HL-60 (cell line): ENCODE measurements at regions not wholly inside any gene's neighbourhood (a gene's known extent, or its start where the extent isn't known, plus 50 kb on each side); places are given as distances from the start of the nearest gene placed in this dataset.

ENCODE experiments used
- DNase-seq, 2 experiments: peaks; one replicate each; pipeline ENCODE4 v3.0.0-alpha.2; 2010 to 2020; ENCODE audit warnings: low read depth in 1 of 2, low spot score in 1 of 2
- H3K27ac ChIP-seq: fragments of 250-450 bp; sonication (Bioruptor Pico); replicated peaks from 2 replicates; pipeline ENCODE4 v1.5.1; 2020; ENCODE audit warnings: mild to moderate bottlenecking, moderate library complexity
- H3K27me3 ChIP-seq: fragments of 250-450 bp; sonication (Bioruptor Pico); 2 replicates; pipeline ENCODE4 v1.5.1; 2021; ENCODE audit warnings: mild to moderate bottlenecking, moderate library complexity; ENCODE audit not compliant: insufficient read depth, poor library complexity, severe bottlenecking
- H3K4me3 ChIP-seq: replicated peaks from 2 replicates; pipeline ENCODE4 v1.5.1; 2011; ENCODE audit warnings: mild to moderate bottlenecking, control low read depth, low read length; ENCODE audit not compliant: insufficient read depth
- CTCF ChIP-seq: IDR thresholded peaks from one replicate; pipeline ENCODE4 v1.5.1; 2011; ENCODE audit warnings: low read length, control low read depth, inconsistent platforms; ENCODE audit not compliant: insufficient read depth
- GABPA ChIP-seq: IDR thresholded peaks from 2 replicates; pipeline ENCODE4 v1.6.1; 2012; ENCODE audit warnings: low read depth
- POLR2AphosphoS5 ChIP-seq: IDR thresholded peaks from 2 replicates; pipeline ENCODE4 v1.6.1; 2012; ENCODE audit warnings: low read depth
- REST ChIP-seq: IDR thresholded peaks from 2 replicates; pipeline ENCODE4 v1.6.1; 2012; ENCODE audit warnings: low read depth; ENCODE audit not compliant: insufficient replicate concordance
- SPI1 ChIP-seq: IDR thresholded peaks from 2 replicates; pipeline ENCODE4 v1.6.1; 2012; ENCODE audit warnings: low read depth, mild to moderate bottlenecking, borderline replicate concordance

- H3K27ac ChIP-seq, result no peak overlapping the region
- DNase-seq, result no peak
- TF ChIP-seq GABPA, result no peak
- TF ChIP-seq SPI1, result no peak
- TF ChIP-seq CTCF, result no peak
- TF ChIP-seq REST, result no peak
- no peak for TF ChIP-seq POLR2AphosphoS5
- H3K4me3 ChIP-seq, result no peak overlapping the region
- H3K27me3 ChIP-seq, result no peaks in the 10 kb centered on the region
These were observed 61.3 kb upstream of the CALM2 start for GRCh38 chr2:47237375-47238334.

- TF ChIP-seq CTCF (no peak), REST (no peak), POLR2AphosphoS5 (no peak), SPI1 (no peak)
- DNase-seq, result no peak
- H3K27me3 ChIP-seq, result no peaks in the 10 kb centered on the region
These were observed 60.3 kb upstream of the CALM2 start for GRCh38 chr2:47236503-47237215.

GRCh38 chr2:47235132-47235531, 58.8 kb upstream of the CALM2 start:
- H3K4me3 ChIP-seq, result no peak overlapping the region
- no peak for DNase-seq
- H3K27me3 ChIP-seq, result no peaks in the 10 kb centered on the region
- TF ChIP-seq CTCF (no peak), REST (no peak), SPI1 (no peak), POLR2AphosphoS5 (no peak)
- H3K27ac ChIP-seq, result no peak overlapping the region

More at GRCh38 chr2:47236503-47237215, 60.3 kb upstream of the CALM2 start:
- no peak overlapping the region for H3K4me3 ChIP-seq
- no peak overlapping the region for H3K27ac ChIP-seq
